H1 (cell line): ENCODE measurements at regions not wholly inside any gene's neighbourhood (a gene's known extent, or its start where the extent isn't known, plus 50 kb on each side); places are given as distances from the start of the nearest gene placed in this dataset.

Experiments used
- CTCF ChIA-PET: fragments of 300-600 bp; sonication (Branson Sonifier 250); formaldehyde crosslinking; loops from one replicate; lab custom pipeline; 2021; ENCODE audit not compliant: partially characterized antibody; lab: Charles Lee
- POLR2A ChIA-PET: fragments of 300-600 bp; sonication (Branson Sonifier 250); formaldehyde crosslinking; loops from one replicate; lab custom pipeline; 2021; ENCODE audit warnings: inconsistent platforms; ENCODE audit not compliant: partially characterized antibody; lab: Charles Lee
- DNase-seq, 2 experiments: peaks; one replicate each; pipeline versions ENCODE4 v3.0.0 to v3.0.0-alpha.2; 2010 to 2022; ENCODE audit warnings: low spot score in 2 of 2, low read depth in 1 of 2, mixed read lengths in 1 of 2
- FAIRE-seq: peaks from 2 replicates; lab custom pipeline; 2011; peaks lifted over from hg19 to GRCh38; lab: Jason Lieb, UNC
- H2AFZ ChIP-seq: 2 replicates; pipeline ENCODE4 v1.8.1; 2012; ENCODE audit warnings: low read length, inconsistent platforms
- H2AK5ac ChIP-seq: 2 replicates; pipeline ENCODE4 v1.6.1; 2013; ENCODE audit warnings: low read depth, low read length
- H2BK120ac ChIP-seq: replicated peaks from 2 replicates; pipeline ENCODE3; 2013; ENCODE audit warnings: low read depth, low read length, inconsistent platforms
- H2BK12ac ChIP-seq: 2 replicates; pipeline ENCODE4 v1.6.1; 2013; ENCODE audit warnings: low read depth, low read length
- H2BK15ac ChIP-seq: 2 replicates; pipeline ENCODE4 v1.6.1; 2013; ENCODE audit warnings: low read length
- H2BK20ac ChIP-seq: 2 replicates; pipeline ENCODE4 v1.6.1; 2013; ENCODE audit warnings: low read length
- H2BK5ac ChIP-seq: 2 replicates; pipeline ENCODE4 v1.6.1; 2013; ENCODE audit warnings: low read depth, low read length
- H3K14ac ChIP-seq: 2 replicates; pipeline ENCODE4 v1.6.1; 2013; ENCODE audit warnings: inconsistent platforms; ENCODE audit not compliant: insufficient read length
- H3K18ac ChIP-seq: 2 replicates; pipeline ENCODE4 v1.6.1; 2013; ENCODE audit warnings: low read length; ENCODE audit errors: extremely low read depth
- H3K23ac ChIP-seq: 2 replicates; pipeline ENCODE4 v1.6.1; 2013; ENCODE audit warnings: inconsistent platforms; ENCODE audit not compliant: insufficient read length
- H3K23me2 ChIP-seq: 2 replicates; pipeline ENCODE4 v1.6.1; 2013; ENCODE audit warnings: low read depth, low read length
- H3K27ac ChIP-seq: 2 replicates; pipeline ENCODE4 v1.6.1; 2011; ENCODE audit warnings: low read depth, low read length, inconsistent platforms
- H3K27me3 ChIP-seq, 4 experiments: replicated peaks in 1 of 4; 1 replicate in 1 of 4; 2 replicates in 3 of 4; pipeline versions ENCODE4 v1.6.1 to v1.8.1; 2011 to 2013; ENCODE audit warnings: low read length in 3 of 4, mild to moderate bottlenecking in 3 of 4, inconsistent platforms in 2 of 4, mixed read lengths in 2 of 4, moderate library complexity in 1 of 4; ENCODE audit not compliant: control insufficient read depth in 3 of 4, insufficient read depth in 3 of 4; ENCODE audit errors: extremely low read depth in 1 of 4
- H3K36me3 ChIP-seq, 4 experiments: 2 replicates each; pipeline versions ENCODE4 v1.6.1 to v1.8.1; 2011 to 2013; ENCODE audit warnings: mild to moderate bottlenecking in 4 of 4, low read length in 3 of 4, moderate library complexity in 2 of 4, control low read depth in 1 of 4, inconsistent platforms in 1 of 4; ENCODE audit not compliant: insufficient read depth in 4 of 4, control insufficient read depth in 2 of 4
- H3K4ac ChIP-seq: replicated peaks from 2 replicates; pipeline ENCODE3; 2013; ENCODE audit warnings: low read length, low read depth, mixed read lengths, inconsistent platforms; ENCODE audit not compliant: insufficient read length
- H3K4me1 ChIP-seq, 4 experiments: replicated peaks in 1 of 4; 1 replicate in 1 of 4; 2 replicates in 3 of 4; pipeline versions ENCODE4 v1.6.1 to v1.8.1; 2011 to 2013; ENCODE audit warnings: low read length in 3 of 4, inconsistent platforms in 2 of 4, mixed read lengths in 1 of 4; ENCODE audit not compliant: insufficient read depth in 4 of 4, control insufficient read depth in 3 of 4
- H3K4me2 ChIP-seq, 2 experiments: 2 replicates each; pipeline versions ENCODE4 v1.6.1 to v1.8.1; 2011 to 2013; ENCODE audit warnings: low read depth in 2 of 2, low read length in 2 of 2, control low read depth in 1 of 2, inconsistent platforms in 1 of 2, mild to moderate bottlenecking in 1 of 2; ENCODE audit not compliant: insufficient read depth in 1 of 2
- H3K4me3 ChIP-seq, 4 experiments: fragments of 200-600, 300-600 bp in 1 of 4; sonication (generic), shearing (Covaris generic), sonication (Bioruptor Twin) in 1 of 4; 2 replicates each; pipeline versions ENCODE4 v1.5.1 to v1.8.1; 2011 to 2016; ENCODE audit warnings: low read length in 4 of 4, low read depth in 3 of 4, control low read depth in 2 of 4, inconsistent platforms in 2 of 4, mild to moderate bottlenecking in 2 of 4, mixed read lengths in 1 of 4, moderate library complexity in 1 of 4; ENCODE audit not compliant: insufficient read depth in 2 of 4; ENCODE audit errors: extremely low read depth in 1 of 4
- H3K56ac ChIP-seq: replicated peaks from 2 replicates; pipeline ENCODE3; 2013; ENCODE audit warnings: low read depth, mild to moderate bottlenecking, mixed read lengths, low read length, inconsistent platforms; ENCODE audit not compliant: insufficient read length
- H3K79me1 ChIP-seq: 2 replicates; pipeline ENCODE4 v1.6.1; 2013; ENCODE audit warnings: low read depth, low read length, control low read depth
- H3K79me2 ChIP-seq, 2 experiments: 2 replicates each; pipeline versions ENCODE4 v1.6.1 to v1.8.1; 2012 to 2013; ENCODE audit warnings: low read length in 2 of 2, mild to moderate bottlenecking in 2 of 2, inconsistent platforms in 1 of 2; ENCODE audit not compliant: insufficient read depth in 2 of 2, control insufficient read depth in 1 of 2
- H3K9ac ChIP-seq, 4 experiments: replicated peaks in 1 of 4; 1 replicate in 1 of 4; 2 replicates in 3 of 4; pipeline versions ENCODE4 v1.6.1 to v1.8.1; 2011 to 2013; ENCODE audit warnings: low read depth in 3 of 4, low read length in 3 of 4, control low read depth in 2 of 4, mild to moderate bottlenecking in 2 of 4, moderate library complexity in 2 of 4, inconsistent platforms in 1 of 4; ENCODE audit errors: extremely low read depth in 1 of 4
- H3K9me3 ChIP-seq, 2 experiments: 2 replicates each; pipeline versions ENCODE4 v1.6.1 to v1.8.1; 2012 to 2013; ENCODE audit warnings: mild to moderate bottlenecking in 2 of 2, moderate library complexity in 2 of 2, control low read depth in 1 of 2, inconsistent platforms in 1 of 2, low read depth in 1 of 2, low read length in 1 of 2, mixed read lengths in 1 of 2; ENCODE audit not compliant: insufficient read depth in 2 of 2
- H4K20me1 ChIP-seq, 2 experiments: replicated peaks in 1 of 2; 2 replicates each; pipeline versions ENCODE3 to v1.8.1; 2011 to 2013; ENCODE audit warnings: inconsistent platforms in 2 of 2, low read length in 2 of 2, mild to moderate bottlenecking in 1 of 2; ENCODE audit not compliant: insufficient read depth in 2 of 2, control insufficient read depth in 1 of 2
- H4K5ac ChIP-seq: 2 replicates; pipeline ENCODE4 v1.6.1; 2013; ENCODE audit warnings: low read length, low read depth, mixed read lengths, inconsistent platforms; ENCODE audit not compliant: insufficient read length
- H4K8ac ChIP-seq: 2 replicates; pipeline ENCODE4 v1.8.0; 2013; ENCODE audit warnings: mild to moderate bottlenecking, moderate library complexity, low read length, inconsistent platforms; ENCODE audit not compliant: insufficient read depth; ENCODE audit errors: extremely low read depth
- H4K91ac ChIP-seq: replicated peaks from 2 replicates; pipeline ENCODE3; 2013; ENCODE audit warnings: low read length, mixed read lengths, inconsistent platforms; ENCODE audit not compliant: insufficient read length
- EGR1 ChIP-seq: IDR thresholded peaks from 2 replicates; pipeline ENCODE4 v1.6.1; 2011; ENCODE audit warnings: low read depth, low read length, borderline replicate concordance
- EP300 ChIP-seq, 2 experiments: IDR thresholded peaks; 1 replicate in 1 of 2; 2 replicates in 1 of 2; pipeline ENCODE4 v1.6.1; 2011 to 2012; ENCODE audit warnings: low read depth in 2 of 2, low read length in 2 of 2, mild to moderate bottlenecking in 2 of 2, borderline replicate concordance in 1 of 2, inconsistent platforms in 1 of 2, moderate library complexity in 1 of 2
- RAD21 ChIP-seq, 2 experiments: IDR thresholded peaks in 1 of 2; conservative IDR thresholded peaks in 1 of 2; 2 replicates each; pipeline ENCODE4 v1.6.1; 2011; ENCODE audit warnings: low read depth in 2 of 2, low read length in 2 of 2, improper control_type of control experiment in 1 of 2, inconsistent platforms in 1 of 2, mild to moderate bottlenecking in 1 of 2, moderate library complexity in 1 of 2

GRCh38 chr13:90400372-90400771 lies 947.1 kb upstream of the MIR17HG start:
- Histone ChIP-seq H3K36me3 (no peaks in the 10 kb centered on the region), H3K9ac (no peak overlapping the region), H2BK20ac (no peak overlapping the region), H2BK12ac (no peak overlapping the region), H4K5ac (no peak overlapping the region), H4K91ac (no peak overlapping the region), H2BK120ac (no peak overlapping the region), H3K23ac (no peak overlapping the region), H3K4me1 (peaks cover 0 to 9% (median 2%) of the 10 kb centered on the region in 4 experiments; a peak in 5 of 7 replicates), H2BK5ac (no peak overlapping the region), H3K27ac (no peak overlapping the region), H3K56ac (no peak overlapping the region), H2BK15ac (no peak overlapping the region), H4K20me1 (no peaks in the 10 kb centered on the region), H3K14ac (no peak overlapping the region), H4K8ac (no peak overlapping the region), H3K27me3 (no peaks in the 10 kb centered on the region), H3K4me3 (no peak overlapping the region), H3K79me2 (no peaks in the 10 kb centered on the region), H2AFZ (no peak overlapping the region), H3K4ac (no peak overlapping the region), H3K79me1 (no peaks in the 10 kb centered on the region), H3K4me2 (no peak overlapping the region), H2AK5ac (no peak overlapping the region), H3K9me3 (0 out of 4 replicates have a peak, but pooled peaks cover 0 to 3% of the 10 kb centered on the region in 2 experiments), H3K18ac (no peak overlapping the region), H3K23me2 (no peaks in the 10 kb centered on the region)
- POLR2A ChIA-PET, result no interaction called here
- no peak for FAIRE-seq
- TF ChIP-seq RAD21 (IDR thresholded peaks at IDR 0.05 in 1 of 2, conservative IDR thresholded peaks at IDR 0.05 in 1 of 2; ENCODE audit: low read depth in 2 of 2, low read length in 2 of 2), result no peak
- no peak for TF ChIP-seq EP300 (IDR thresholded peaks at IDR 0.05; ENCODE audit: borderline replicate concordance in 1 of 2, low read depth in 2 of 2, low read length in 2 of 2)
- no peak for TF ChIP-seq EGR1
- CTCF ChIA-PET, result interaction anchor here (0.6 kb wide), 1 partner anchor 349 kb away, joined by 3 read pairs; no protein-coding TSS in a partner anchor
- DNase-seq, result no peak
